ENCODE measurements at regions not wholly inside any gene's neighbourhood (a gene's known extent, or its start where the extent isn't known, plus 50 kb on each side); places are given as distances from the start of the nearest gene placed in this dataset.
A peak's percentile ranks its signal among the peaks of the same experiment; 100 is the strongest.
"Not testable (repeated sequence)": the region's sequence is repeated elsewhere in the genome, so short reads cannot be mapped to it uniquely, and the experiment has no call there.

- no peak for DNase-seq
- intact Hi-C loops (cut with DNase I, micrococcal nuclease) = no loop called here
- no peaks in the 10 kb centered on the region for H3K36me3 ChIP-seq (ENCODE audit: low read depth)
- ATAC-seq = no peak
- no peak overlapping the region for H3K4me3 ChIP-seq
- TF ChIP-seq, protein P1, sequence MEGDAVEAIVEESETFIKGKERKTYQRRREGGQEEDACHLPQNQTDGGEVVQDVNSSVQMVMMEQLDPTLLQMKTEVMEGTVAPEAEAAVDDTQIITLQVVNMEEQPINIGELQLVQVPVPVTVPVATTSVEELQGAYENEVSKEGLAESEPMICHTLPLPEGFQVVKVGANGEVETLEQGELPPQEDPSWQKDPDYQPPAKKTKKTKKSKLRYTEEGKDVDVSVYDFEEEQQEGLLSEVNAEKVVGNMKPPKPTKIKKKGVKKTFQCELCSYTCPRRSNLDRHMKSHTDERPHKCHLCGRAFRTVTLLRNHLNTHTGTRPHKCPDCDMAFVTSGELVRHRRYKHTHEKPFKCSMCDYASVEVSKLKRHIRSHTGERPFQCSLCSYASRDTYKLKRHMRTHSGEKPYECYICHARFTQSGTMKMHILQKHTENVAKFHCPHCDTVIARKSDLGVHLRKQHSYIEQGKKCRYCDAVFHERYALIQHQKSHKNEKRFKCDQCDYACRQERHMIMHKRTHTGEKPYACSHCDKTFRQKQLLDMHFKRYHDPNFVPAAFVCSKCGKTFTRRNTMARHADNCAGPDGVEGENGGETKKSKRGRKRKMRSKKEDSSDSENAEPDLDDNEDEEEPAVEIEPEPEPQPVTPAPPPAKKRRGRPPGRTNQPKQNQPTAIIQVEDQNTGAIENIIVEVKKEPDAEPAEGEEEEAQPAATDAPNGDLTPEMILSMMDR (IDR thresholded peaks at IDR 0.05) = no peak
- no peaks in the 10 kb centered on the region for H3K9me3 ChIP-seq
- no peaks in the 10 kb centered on the region for H3K4me1 ChIP-seq (ENCODE audit: low read depth)
Measured at GRCh38 chr5:125088522-125089105, 342.2 kb upstream of the ZNF608 start.

- H3K4me3 ChIP-seq; ATAC-seq; intact Hi-C loops (cut with DNase I, micrococcal nuclease); DNase-seq; H3K36me3 ChIP-seq (ENCODE audit: low read depth); H3K4me1 ChIP-seq (ENCODE audit: low read depth); H3K9me3 ChIP-seq: not testable (repeated sequence)
Measured at GRCh38 chr5:125092138-125092537, 345.7 kb upstream of the ZNF608 start.

DNA sequence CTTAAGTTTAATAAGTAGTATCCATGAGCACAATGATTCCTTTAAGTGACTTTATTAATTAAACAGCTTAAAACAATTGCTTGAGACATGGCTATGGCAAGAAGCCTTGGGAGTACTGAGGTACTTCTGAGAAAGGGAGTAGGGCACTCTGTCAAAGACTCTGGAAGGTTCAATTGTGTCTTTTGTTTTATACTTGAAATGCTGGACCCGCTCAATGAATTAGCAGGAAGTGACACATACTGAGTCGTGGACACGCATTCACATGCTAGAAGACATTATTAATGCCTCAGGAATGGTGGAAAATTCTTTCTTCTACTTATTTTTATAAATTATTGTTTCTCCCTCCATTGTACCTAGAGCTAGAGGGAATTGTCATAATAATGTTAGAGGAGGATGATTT, 347.3 kb upstream of the ZNF608 start:
- DNase-seq (no peak), ATAC-seq (no peak)
- Histone ChIP-seq H3K4me3 (no peak overlapping the region), H3K36me3 (ENCODE audit: low read depth) (no peaks in the 10 kb centered on the region), H3K4me1 (ENCODE audit: low read depth) (no peaks in the 10 kb centered on the region), H3K9me3 (peaks cover 9% of the 10 kb centered on the region)
- TF ChIP-seq, protein P1 (IDR thresholded peaks at IDR 0.05) = no peak
- intact Hi-C loops (cut with DNase I, micrococcal nuclease) = no loop called here

- no peaks in the 10 kb centered on the region for H3K36me3 ChIP-seq (ENCODE audit: low read depth)
- H3K9me3 ChIP-seq = peaks cover 9% of the 10 kb centered on the region
- intact Hi-C loops (cut with DNase I, micrococcal nuclease) = no loop called here
- DNase-seq (no peak), ATAC-seq (no peak)
- TF ChIP-seq, protein P1 (IDR thresholded peaks at IDR 0.05) = no peak
- H3K4me3 ChIP-seq = no peak overlapping the region
- H3K4me1 ChIP-seq (ENCODE audit: low read depth) = no peaks in the 10 kb centered on the region
Measured at GRCh38 chr5:125100342-125100741, 353.9 kb upstream of the ZNF608 start.

DNA sequence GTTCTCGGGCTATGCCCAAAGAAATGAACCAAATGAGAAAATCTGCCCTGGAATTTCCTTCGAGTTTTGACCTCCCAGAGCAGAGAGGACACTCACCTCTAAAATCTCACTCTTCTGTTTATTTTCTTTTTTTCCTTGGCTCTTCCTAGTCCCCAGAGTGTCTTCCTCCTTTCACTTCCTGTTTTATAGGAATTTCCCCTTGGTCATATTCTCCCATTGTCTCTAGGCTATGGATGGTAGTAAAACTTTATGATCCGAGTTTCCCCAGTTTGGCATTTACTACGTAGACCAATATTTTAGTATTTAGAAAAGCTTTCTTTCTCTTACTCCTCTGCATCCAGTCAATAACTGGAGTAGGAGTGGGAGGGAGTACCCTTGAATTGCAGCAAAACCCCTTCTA, 354.5 kb upstream of the ZNF608 start:
- Histone ChIP-seq H3K36me3 (ENCODE audit: low read depth) (no peaks in the 10 kb centered on the region), H3K9me3 (peaks cover 7% of the 10 kb centered on the region), H3K4me3 (no peak overlapping the region), H3K4me1 (ENCODE audit: low read depth) (no peaks in the 10 kb centered on the region)
- intact Hi-C loops (cut with DNase I, micrococcal nuclease) = no loop called here
- DNase-seq (no peak), ATAC-seq (peak; percentile 28)
- TF ChIP-seq, protein P1 (IDR thresholded peaks at IDR 0.05) = no peak

DNA sequence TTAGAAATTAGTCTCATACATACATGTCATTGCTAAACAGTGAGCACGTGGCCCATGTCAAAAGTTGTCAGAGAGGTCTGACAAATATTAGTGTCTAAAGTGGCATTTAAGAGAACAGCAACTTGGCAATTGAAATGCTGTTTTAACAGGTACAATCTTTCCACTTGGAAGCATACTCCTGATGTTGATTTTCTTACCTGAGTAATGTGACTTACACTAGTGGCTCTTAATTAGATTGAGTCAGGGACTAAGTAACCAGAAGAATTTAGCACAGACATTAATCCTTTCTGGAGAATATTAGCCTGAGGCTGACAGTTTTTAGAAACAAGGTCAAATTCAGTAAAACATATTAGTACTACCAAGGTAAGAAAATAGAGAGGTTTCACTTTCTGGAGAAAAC, 357.0 kb upstream of the ZNF608 start:
- Histone ChIP-seq H3K36me3 (ENCODE audit: low read depth) (no peaks in the 10 kb centered on the region), H3K4me3 (no peak overlapping the region), H3K4me1 (ENCODE audit: low read depth) (no peaks in the 10 kb centered on the region), H3K9me3 (no peaks in the 10 kb centered on the region)
- TF ChIP-seq, protein P1 (IDR thresholded peaks at IDR 0.05) = no peak
- ATAC-seq = no peak
- DNase-seq = no peak
- intact Hi-C loops (cut with DNase I, micrococcal nuclease) = no loop called here

All from mucosa of descending colon (tissue), 3 donors.